Superior temporal gyrus (tissue), 1 donor: ENCODE measurements at regions not wholly inside any gene's neighbourhood (a gene's known extent, or its start where the extent isn't known, plus 50 kb on each side); places are given as distances from the start of the nearest gene placed in this dataset.
"Not testable (repeated sequence)": the region's sequence is repeated elsewhere in the genome, so short reads cannot be mapped to it uniquely, and the experiment has no call there.

Experiments
- DNase-seq: peaks from one replicate; pipeline ENCODE4 v3.0.0-alpha.2; 2016; ENCODE audit errors: extremely low spot score

GRCh38 chr17:5951912-5952311, 118.3 kb upstream of the WSCD1 start:
- no peak for DNase-seq

GRCh38 chr17:5952518-5952917, 117.7 kb upstream of the WSCD1 start:
- no peak for DNase-seq

- DNase-seq: no peak
Measured at GRCh38 chr17:5955764-5956163, 114.4 kb upstream of the WSCD1 start.

GRCh38 chr17:5958850-5959249, 111.3 kb upstream of the WSCD1 start:
- DNase-seq: no peak

- DNase-seq: no peak
Measured at GRCh38 chr17:5962371-5962770, 107.8 kb upstream of the WSCD1 start.

GRCh38 chr17:5971969-5972368, 98.2 kb upstream of the WSCD1 start:
- no peak for DNase-seq

- DNase-seq: no peak
Measured at GRCh38 chr17:5973410-5973809, 96.8 kb upstream of the WSCD1 start.

GRCh38 chr17:5975661-5976060, 94.5 kb upstream of the WSCD1 start:
- DNase-seq: no peak

GRCh38 chr17:5976251-5976650, 93.9 kb upstream of the WSCD1 start:
- DNase-seq: no peak

GRCh38 chr17:5978496-5978895, 91.7 kb upstream of the WSCD1 start:
- DNase-seq: no peak

- DNase-seq: no peak
Measured at GRCh38 chr17:5980941-5981340, 89.2 kb upstream of the WSCD1 start.

- DNase-seq: no peak
Measured at GRCh38 chr17:5986644-5987043, 83.5 kb upstream of the WSCD1 start.

- DNase-seq: no peak
Measured at GRCh38 chr17:6000426-6000825, 69.8 kb upstream of the WSCD1 start.

- not testable (repeated sequence) for DNase-seq
Measured at GRCh38 chr17:6003221-6003620, 67.0 kb upstream of the WSCD1 start.

GRCh38 chr17:6005939-6006338, 64.2 kb upstream of the WSCD1 start:
- no peak for DNase-seq

GRCh38 chr17:6011206-6011605, 59.0 kb upstream of the WSCD1 start:
- DNase-seq: no peak

- DNase-seq: no peak
Measured at GRCh38 chr17:6018788-6019187, 51.4 kb upstream of the WSCD1 start.

- no peak for DNase-seq
Measured at GRCh38 chr17:6019959-6020358, 50.2 kb upstream of the WSCD1 start.

GRCh38 chr17:6020376-6021010, 49.7 kb upstream of the WSCD1 start:
- no peak for DNase-seq
